ENCODE measurements at regions not wholly inside any gene's neighbourhood (a gene's known extent, or its start where the extent isn't known, plus 50 kb on each side); places are given as distances from the start of the nearest gene placed in this dataset.

GRCh38 chr18:78889250-78889649 lies 90.4 kb upstream of the SALL3 start:
- TF ChIP-seq CTCF (conservative IDR thresholded peaks at IDR 0.05; ENCODE audit: low read depth, low read length) (no peak), EZH2 (IDR thresholded peaks at IDR 0.05; ENCODE audit: borderline replicate concordance, low read depth, low read length, poor library complexity, severe bottlenecking) (no peak)
